Panc1 (cell line): ENCODE measurements at regions not wholly inside any gene's neighbourhood (a gene's known extent, or its start where the extent isn't known, plus 50 kb on each side); places are given as distances from the start of the nearest gene placed in this dataset.

ENCODE experiments used
- CTCF ChIP-seq: fragments of 450-650 bp; IDR thresholded peaks from 2 replicates; pipeline ENCODE4 v1.5.1; 2017; ENCODE audit warnings: mild to moderate bottlenecking
- SIN3A ChIP-seq: IDR thresholded peaks from 2 replicates; pipeline ENCODE4 v1.6.1; 2012; ENCODE audit warnings: low read depth, mild to moderate bottlenecking, low read length, moderate library complexity, borderline replicate concordance; ENCODE audit not compliant: insufficient read depth

- TF ChIP-seq CTCF (no peak), SIN3A (no peak)
Observed at GRCh38 chr2:211205836-211206235, 649.4 kb downstream of the CPS1 start.
